COLO668 (cell line): ENCODE measurements at regions not wholly inside any gene's neighbourhood (a gene's known extent, or its start where the extent isn't known, plus 50 kb on each side); places are given as distances from the start of the nearest gene placed in this dataset.

ENCODE experiments used
- DNase-seq: peaks from one replicate; lab custom pipeline; 2025; ENCODE audit not compliant: unreplicated experiment; lab: John Stamatoyannopoulos, UW

DNA sequence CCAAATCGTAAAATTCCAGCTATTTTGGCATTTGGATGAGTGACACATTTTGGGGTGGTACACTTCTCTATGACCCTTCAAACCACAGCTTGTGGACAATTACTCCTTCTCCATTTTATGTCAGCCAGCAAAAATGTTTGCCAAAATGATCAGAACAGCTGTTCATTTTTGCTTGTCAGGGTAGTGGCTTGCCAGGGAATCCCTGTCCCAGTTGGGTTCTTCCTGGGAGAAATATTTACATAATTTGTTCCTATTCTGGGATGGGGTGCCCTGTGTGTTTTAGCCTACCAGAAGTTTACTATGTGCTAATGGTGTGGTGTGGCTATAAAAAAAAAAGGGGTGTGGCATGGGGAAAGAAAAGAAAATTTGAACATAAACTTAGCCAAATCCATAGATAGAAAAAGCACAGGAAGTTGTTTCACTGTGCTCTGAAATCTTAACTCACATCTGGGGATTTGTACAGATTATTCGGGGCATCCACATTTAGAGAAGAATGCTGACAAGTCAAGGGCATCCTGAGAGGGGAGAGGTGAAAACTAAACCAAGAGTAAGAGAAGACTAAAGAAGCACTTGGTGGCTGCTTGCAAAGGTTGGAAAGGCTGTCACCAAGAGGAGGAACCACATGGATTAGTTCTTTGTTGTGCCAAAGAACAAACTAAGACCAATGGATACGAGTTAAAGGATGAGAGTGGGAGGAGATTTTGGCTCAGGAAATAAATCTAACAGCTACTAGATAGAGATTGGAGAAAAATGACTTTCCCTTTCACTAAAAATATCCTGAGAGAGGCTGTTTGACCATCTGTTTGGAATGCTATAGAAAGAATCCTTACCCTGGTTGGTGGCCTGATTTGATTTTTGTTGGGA lies 55.2 kb upstream of the RBM24 start:
- no peak for DNase-seq

DNA sequence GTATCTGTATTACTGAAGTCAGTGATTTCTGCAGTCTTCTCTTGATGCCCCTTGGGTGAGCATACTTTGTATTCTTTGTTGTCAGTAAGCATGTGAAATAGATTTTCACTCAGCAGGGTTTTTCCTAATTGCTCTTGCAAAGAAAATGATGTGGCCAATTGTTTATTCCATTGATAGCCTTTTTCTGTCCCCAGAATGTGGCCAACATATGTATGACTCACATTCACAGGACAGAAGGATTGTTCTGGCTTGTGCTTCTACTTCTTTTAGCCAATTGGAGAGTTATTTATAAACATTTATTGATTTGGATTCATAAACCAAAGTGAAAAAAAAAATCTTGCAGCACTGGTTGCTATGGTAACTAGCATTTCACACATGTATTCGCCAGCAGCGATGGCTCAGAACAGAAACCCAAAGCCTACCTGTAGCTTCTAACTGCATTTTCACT lies 54.4 kb upstream of the RBM24 start:
- no peak for DNase-seq

DNA sequence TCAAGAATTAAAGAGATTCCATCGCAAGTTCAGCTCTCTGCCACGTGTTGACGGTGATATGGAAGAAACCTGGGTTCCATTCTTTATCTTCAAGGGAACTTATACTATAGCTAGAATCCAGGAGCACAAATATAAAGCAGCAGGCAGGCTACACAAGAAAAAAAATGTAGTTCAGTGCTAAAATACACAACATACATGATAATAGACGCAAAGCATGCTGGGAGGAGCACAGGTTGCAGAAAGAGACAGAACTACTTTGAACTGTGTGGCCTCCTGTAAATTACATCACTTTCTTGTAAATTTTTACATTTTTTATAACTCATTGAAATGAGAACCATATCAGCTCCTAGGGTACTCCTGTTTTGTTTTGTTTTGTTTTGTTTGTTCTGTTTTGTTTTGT lies 53.8 kb upstream of the RBM24 start:
- DNase-seq, result no peak
